ENCODE measurements at regions not wholly inside any gene's neighbourhood (a gene's known extent, or its start where the extent isn't known, plus 50 kb on each side); places are given as distances from the start of the nearest gene placed in this dataset.

GRCh38 chr11:134537941-134538340, 125.9 kb upstream of the B3GAT1 start:
- Histone ChIP-seq H3K4me3 (ENCODE audit: low read length) (no peak overlapping the region), H3K27me3 (ENCODE audit: control insufficient read depth, insufficient read depth, low read length) (peaks cover 5% of the 10 kb centered on the region), H3K36me3 (ENCODE audit: control insufficient read depth, insufficient read depth, low read length) (no peaks in the 10 kb centered on the region), H3K9me3 (ENCODE audit: control insufficient read depth, low read depth, low read length) (no peaks in the 10 kb centered on the region), H3K4me1 (ENCODE audit: control insufficient read depth, insufficient read depth, low read length) (no peaks in the 10 kb centered on the region), H3K27ac (ENCODE audit: low read length) (no peak overlapping the region)
- no CpG with 5 or more reads among the region's 7 CpGs for whole genome bisulfite sequencing (ENCODE audit: insufficient coverage, low lambda C conversion rate)
- no peak for DNase-seq

GRCh38 chr11:134537296-134537695, 125.3 kb upstream of the B3GAT1 start:
- WGBS (ENCODE audit: insufficient coverage, low lambda C conversion rate), result 50% methylated on average over 1 of the region's 11 CpGs
- DNase-seq, result no peak
- no peak overlapping the region for H3K27ac ChIP-seq (ENCODE audit: low read length)
- no peak overlapping the region for H3K4me3 ChIP-seq (ENCODE audit: low read length)
- H3K36me3 ChIP-seq (ENCODE audit: control insufficient read depth, insufficient read depth, low read length), result no peaks in the 10 kb centered on the region
- H3K27me3 ChIP-seq (ENCODE audit: control insufficient read depth, insufficient read depth, low read length), result peaks cover 5% of the 10 kb centered on the region
- no peaks in the 10 kb centered on the region for H3K9me3 ChIP-seq (ENCODE audit: control insufficient read depth, low read depth, low read length)
- no peaks in the 10 kb centered on the region for H3K4me1 ChIP-seq (ENCODE audit: control insufficient read depth, insufficient read depth, low read length)

- H3K27ac ChIP-seq (ENCODE audit: low read length), result no peak overlapping the region
- no peaks in the 10 kb centered on the region for H3K36me3 ChIP-seq (ENCODE audit: control insufficient read depth, insufficient read depth, low read length)
- 71% methylated on average over 1 of the region's 8 CpGs for WGBS (ENCODE audit: insufficient coverage, low lambda C conversion rate)
- peaks cover 5% of the 10 kb centered on the region for H3K27me3 ChIP-seq (ENCODE audit: control insufficient read depth, insufficient read depth, low read length)
- no peaks in the 10 kb centered on the region for H3K9me3 ChIP-seq (ENCODE audit: control insufficient read depth, low read depth, low read length)
- no peak for DNase-seq
- H3K4me1 ChIP-seq (ENCODE audit: control insufficient read depth, insufficient read depth, low read length), result no peaks in the 10 kb centered on the region
- H3K4me3 ChIP-seq (ENCODE audit: low read length), result no peak overlapping the region
Observed at GRCh38 chr11:134536677-134537076, 124.6 kb upstream of the B3GAT1 start.

GRCh38 chr11:134536219-134536618, 124.2 kb upstream of the B3GAT1 start:
- no peak for DNase-seq
- H3K4me1 ChIP-seq (ENCODE audit: control insufficient read depth, insufficient read depth, low read length), result no peaks in the 10 kb centered on the region
- H3K27ac ChIP-seq (ENCODE audit: low read length), result no peak overlapping the region
- no peaks in the 10 kb centered on the region for H3K9me3 ChIP-seq (ENCODE audit: control insufficient read depth, low read depth, low read length)
- H3K27me3 ChIP-seq (ENCODE audit: control insufficient read depth, insufficient read depth, low read length), result peaks cover 5% of the 10 kb centered on the region
- H3K36me3 ChIP-seq (ENCODE audit: control insufficient read depth, insufficient read depth, low read length), result no peaks in the 10 kb centered on the region
- no peak overlapping the region for H3K4me3 ChIP-seq (ENCODE audit: low read length)
- no CpG with 5 or more reads among the region's 15 CpGs for WGBS (ENCODE audit: insufficient coverage, low lambda C conversion rate)

GRCh38 chr11:134535029-134536025, 123.3 kb upstream of the B3GAT1 start:
- H3K27me3 ChIP-seq (ENCODE audit: control insufficient read depth, insufficient read depth, low read length), result peaks cover 5% of the 10 kb centered on the region
- H3K4me3 ChIP-seq (ENCODE audit: low read length), result no peak overlapping the region
- no peaks in the 10 kb centered on the region for H3K9me3 ChIP-seq (ENCODE audit: control insufficient read depth, low read depth, low read length)
- H3K4me1 ChIP-seq (ENCODE audit: control insufficient read depth, insufficient read depth, low read length), result no peaks in the 10 kb centered on the region
- no peaks in the 10 kb centered on the region for H3K36me3 ChIP-seq (ENCODE audit: control insufficient read depth, insufficient read depth, low read length)
- DNase-seq, result no peak
- no CpG with 5 or more reads among the region's 22 CpGs for WGBS (ENCODE audit: insufficient coverage, low lambda C conversion rate)
- no peak overlapping the region for H3K27ac ChIP-seq (ENCODE audit: low read length)

GRCh38 chr11:134533511-134533910, 121.5 kb upstream of the B3GAT1 start:
- H3K27me3 ChIP-seq (ENCODE audit: control insufficient read depth, insufficient read depth, low read length), result peaks cover 5% of the 10 kb centered on the region
- no peak overlapping the region for H3K27ac ChIP-seq (ENCODE audit: low read length)
- no peaks in the 10 kb centered on the region for H3K9me3 ChIP-seq (ENCODE audit: control insufficient read depth, low read depth, low read length)
- H3K4me1 ChIP-seq (ENCODE audit: control insufficient read depth, insufficient read depth, low read length), result no peaks in the 10 kb centered on the region
- H3K4me3 ChIP-seq (ENCODE audit: low read length), result no peak overlapping the region
- no peak for DNase-seq
- no CpG with 5 or more reads among the region's 7 CpGs for WGBS (ENCODE audit: insufficient coverage, low lambda C conversion rate)
- no peaks in the 10 kb centered on the region for H3K36me3 ChIP-seq (ENCODE audit: control insufficient read depth, insufficient read depth, low read length)

GRCh38 chr11:134532921-134533421, 120.9 kb upstream of the B3GAT1 start:
- H3K36me3 ChIP-seq (ENCODE audit: control insufficient read depth, insufficient read depth, low read length), result no peaks in the 10 kb centered on the region
- H3K9me3 ChIP-seq (ENCODE audit: control insufficient read depth, low read depth, low read length), result no peaks in the 10 kb centered on the region
- H3K27ac ChIP-seq (ENCODE audit: low read length), result no peak overlapping the region
- no peak overlapping the region for H3K4me3 ChIP-seq (ENCODE audit: low read length)
- H3K27me3 ChIP-seq (ENCODE audit: control insufficient read depth, insufficient read depth, low read length), result peaks cover 5% of the 10 kb centered on the region
- no CpG with 5 or more reads among the region's 13 CpGs for WGBS (ENCODE audit: insufficient coverage, low lambda C conversion rate)
- no peaks in the 10 kb centered on the region for H3K4me1 ChIP-seq (ENCODE audit: control insufficient read depth, insufficient read depth, low read length)
- no peak for DNase-seq

- no CpG with 5 or more reads among the region's 23 CpGs for WGBS (ENCODE audit: insufficient coverage, low lambda C conversion rate)
- H3K4me3 ChIP-seq (ENCODE audit: low read length), result no peak overlapping the region
- DNase-seq, result no peak
- no peaks in the 10 kb centered on the region for H3K9me3 ChIP-seq (ENCODE audit: control insufficient read depth, low read depth, low read length)
- no peaks in the 10 kb centered on the region for H3K36me3 ChIP-seq (ENCODE audit: control insufficient read depth, insufficient read depth, low read length)
- H3K27me3 ChIP-seq (ENCODE audit: control insufficient read depth, insufficient read depth, low read length), result peaks cover 5% of the 10 kb centered on the region
- no peak overlapping the region for H3K27ac ChIP-seq (ENCODE audit: low read length)
- H3K4me1 ChIP-seq (ENCODE audit: control insufficient read depth, insufficient read depth, low read length), result no peaks in the 10 kb centered on the region
Observed at GRCh38 chr11:134532131-134532920, 120.3 kb upstream of the B3GAT1 start.

- WGBS (ENCODE audit: insufficient coverage, low lambda C conversion rate), result no CpG with 5 or more reads among the region's 23 CpGs
- H3K36me3 ChIP-seq (ENCODE audit: control insufficient read depth, insufficient read depth, low read length), result no peaks in the 10 kb centered on the region
- peaks cover 5% of the 10 kb centered on the region for H3K27me3 ChIP-seq (ENCODE audit: control insufficient read depth, insufficient read depth, low read length)
- DNase-seq, result no peak
- H3K9me3 ChIP-seq (ENCODE audit: control insufficient read depth, low read depth, low read length), result no peaks in the 10 kb centered on the region
- H3K27ac ChIP-seq (ENCODE audit: low read length), result no peak overlapping the region
- no peaks in the 10 kb centered on the region for H3K4me1 ChIP-seq (ENCODE audit: control insufficient read depth, insufficient read depth, low read length)
- no peak overlapping the region for H3K4me3 ChIP-seq (ENCODE audit: low read length)
Observed at GRCh38 chr11:134531327-134532130, 119.5 kb upstream of the B3GAT1 start.

Data from large intestine (tissue), 3 donors.